ENCODE measurements at regions not wholly inside any gene's neighbourhood (a gene's known extent, or its start where the extent isn't known, plus 50 kb on each side); places are given as distances from the start of the nearest gene placed in this dataset.
"Not testable (repeated sequence)": the region's sequence is repeated elsewhere in the genome, so short reads cannot be mapped to it uniquely, and the experiment has no call there.

DNA sequence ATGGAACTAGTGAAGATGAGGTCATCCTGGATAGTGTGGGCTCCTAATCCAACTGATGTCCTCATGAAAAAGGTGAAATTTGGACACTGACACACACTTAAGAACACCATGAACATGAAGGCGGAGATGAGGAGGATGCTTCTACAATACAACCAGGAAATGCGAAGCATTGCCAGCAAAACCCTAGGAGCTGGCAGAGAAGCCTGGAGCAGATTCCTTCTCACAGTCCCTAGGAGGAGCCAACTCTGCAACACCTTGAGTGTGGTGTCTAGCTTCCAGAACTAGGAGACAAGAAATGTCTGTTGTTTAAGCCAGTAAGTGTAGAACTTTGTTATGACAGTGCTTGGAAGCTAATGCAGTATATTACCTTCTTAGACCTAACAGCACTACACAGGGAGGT is 191.9 kb upstream of the PWP1 start:
- DNase-seq (no peak), ATAC-seq (no peak)
- intact Hi-C loops (cut with DNase I, micrococcal nuclease) = no loop called here

DNA sequence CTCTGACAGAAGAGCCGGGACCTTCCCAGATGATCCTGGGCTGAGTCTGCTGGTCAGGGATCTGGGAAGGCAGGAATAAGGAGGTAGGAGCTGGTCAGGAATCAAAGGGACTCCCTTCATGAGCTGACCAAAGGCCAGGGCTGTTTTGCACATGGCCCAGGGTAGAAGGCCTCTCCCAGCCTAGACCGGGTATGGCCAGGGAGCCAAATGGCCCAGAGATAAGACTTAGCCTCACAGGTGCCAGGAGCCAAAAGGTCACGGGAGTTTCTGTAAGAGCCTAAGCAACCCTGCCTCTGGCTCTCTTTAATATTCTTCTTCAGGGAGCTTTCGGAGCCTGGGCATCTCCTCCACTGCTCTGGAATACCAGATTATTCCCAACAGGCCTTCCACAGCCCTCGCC is 191.3 kb upstream of the PWP1 start:
- intact Hi-C loops (cut with DNase I, micrococcal nuclease) = no loop called here
- no peak for ATAC-seq
- no peak for DNase-seq

- DNase-seq (no peak), ATAC-seq (no peak)
- intact Hi-C loops (cut with DNase I, micrococcal nuclease) = no loop called here
Measured at GRCh38 chr12:107495604-107496003, 190.0 kb upstream of the PWP1 start.

- DNase-seq = no peak
- intact Hi-C loops (cut with DNase I, micrococcal nuclease) = no loop called here
- ATAC-seq = no peak
Measured at GRCh38 chr12:107497231-107497630, 188.4 kb upstream of the PWP1 start.

DNA sequence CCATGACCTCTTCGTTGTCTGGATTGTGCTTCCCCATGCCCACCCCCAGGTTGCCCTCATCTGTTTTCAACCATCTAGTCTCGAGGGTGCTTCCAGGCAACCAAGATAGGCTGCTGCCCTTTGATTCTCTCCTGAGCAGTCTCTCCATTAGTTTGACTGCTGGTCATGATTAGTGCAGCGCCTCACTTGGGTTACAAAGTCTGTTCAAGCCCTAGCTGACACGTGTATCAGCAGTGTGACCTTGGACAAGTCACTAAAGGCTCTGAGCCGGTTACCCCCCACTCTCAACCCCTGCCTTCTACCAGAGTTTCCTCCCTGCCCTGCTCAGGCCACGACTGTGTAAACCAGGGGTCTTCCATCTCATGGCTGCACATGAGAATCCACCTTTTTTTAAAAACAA is 185.3 kb upstream of the PWP1 start:
- intact Hi-C loops (cut with DNase I, micrococcal nuclease) = no loop called here
- ATAC-seq = no peak
- DNase-seq = no peak

- DNase-seq = no peak
- intact Hi-C loops (cut with DNase I, micrococcal nuclease) = no loop called here
Measured at GRCh38 chr12:107501681-107502080, 183.9 kb upstream of the PWP1 start.

GRCh38 chr12:107503129-107503855 is 182.3 kb upstream of the PWP1 start:
- intact Hi-C loops (cut with DNase I, micrococcal nuclease) = no loop called here
- DNase-seq (no peak), ATAC-seq (no peak)

More at GRCh38 chr12:107501681-107502080, 183.9 kb upstream of the PWP1 start:
- no peak for ATAC-seq

DNA sequence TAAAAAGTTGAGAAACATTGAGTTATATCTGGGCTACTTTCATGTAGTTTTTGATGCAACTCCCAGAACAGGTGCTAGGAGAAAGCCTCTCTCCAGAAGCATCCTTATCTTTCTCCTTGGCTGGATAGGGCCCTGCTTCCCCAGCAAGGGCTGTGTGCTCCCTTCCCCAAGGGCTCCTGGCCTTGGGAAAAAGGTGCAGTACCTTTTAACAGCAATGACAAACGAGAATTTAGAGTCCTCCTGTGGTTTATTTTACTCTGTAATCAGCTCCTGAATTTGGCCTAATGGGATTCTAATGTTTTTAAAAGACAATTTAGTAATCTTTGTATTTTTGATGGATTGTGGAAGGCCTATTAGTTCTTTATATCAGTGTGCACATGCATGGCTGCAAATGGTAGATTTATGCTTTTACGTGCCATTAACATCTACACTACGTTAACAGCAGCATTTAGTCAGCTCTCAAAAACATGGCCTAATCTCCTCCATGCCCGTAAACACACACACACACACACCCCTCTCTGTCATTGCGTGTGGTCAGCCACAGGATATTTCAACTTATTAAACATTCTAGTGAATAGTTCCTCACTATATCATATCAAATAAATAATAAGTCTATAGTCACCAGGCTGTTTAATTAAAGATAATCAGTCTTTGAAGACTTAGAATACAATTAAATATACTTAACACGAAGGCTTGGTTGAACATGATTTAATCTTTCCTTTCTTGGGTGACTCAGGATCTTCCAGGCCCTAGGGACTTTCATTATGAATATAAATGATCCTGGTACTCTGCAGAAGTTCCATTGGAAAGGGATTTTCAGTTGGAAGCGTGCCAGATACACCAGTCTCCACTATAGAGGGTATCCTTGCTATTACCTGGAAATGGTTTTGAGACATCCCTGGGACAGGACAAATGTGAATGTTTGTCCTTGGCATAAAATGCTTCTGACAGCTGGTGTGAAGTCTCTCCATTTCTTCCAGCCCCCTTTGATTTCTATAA is 181.4 kb upstream of the PWP1 start:
- no peak for DNase-seq
- intact Hi-C loops (cut with DNase I, micrococcal nuclease) = no loop called here
- no peak for ATAC-seq

GRCh38 chr12:107509421-107509820 is 176.2 kb upstream of the PWP1 start:
- DNase-seq (no peak), ATAC-seq (no peak)
- intact Hi-C loops (cut with DNase I, micrococcal nuclease) = no loop called here

GRCh38 chr12:107510211-107510610 is 175.4 kb upstream of the PWP1 start:
- ATAC-seq (no peak), DNase-seq (no peak)
- intact Hi-C loops (cut with DNase I, micrococcal nuclease) = no loop called here

- ATAC-seq = no peak
- no peak for DNase-seq
- intact Hi-C loops (cut with DNase I, micrococcal nuclease) = no loop called here
Measured at GRCh38 chr12:107511292-107511691, 174.3 kb upstream of the PWP1 start.

DNA sequence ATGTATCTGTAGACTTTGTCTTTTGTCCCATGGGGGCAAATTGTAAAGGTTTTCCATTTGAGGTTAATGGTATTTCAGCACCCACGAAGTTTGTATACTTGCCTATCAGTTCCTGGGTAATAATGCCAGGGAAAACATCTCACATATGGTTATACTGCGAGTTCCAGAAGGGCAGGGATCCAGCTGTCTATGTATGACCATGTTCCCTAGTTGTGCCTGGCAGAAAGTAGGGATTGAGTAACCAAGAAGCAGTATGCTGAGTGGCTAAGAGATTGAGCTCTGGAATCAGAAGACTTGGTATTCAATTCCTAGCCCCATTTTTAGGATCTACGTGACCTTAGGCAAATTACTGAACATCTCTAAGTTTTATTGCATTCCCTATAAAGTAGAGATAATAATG is 173.2 kb upstream of the PWP1 start:
- intact Hi-C loops (cut with DNase I, micrococcal nuclease) = no loop called here
- ATAC-seq = no peak
- no peak for DNase-seq

GRCh38 chr12:107513184-107513583 is 172.4 kb upstream of the PWP1 start:
- intact Hi-C loops (cut with DNase I, micrococcal nuclease) = no loop called here
- ATAC-seq (no peak), DNase-seq (no peak)

DNA sequence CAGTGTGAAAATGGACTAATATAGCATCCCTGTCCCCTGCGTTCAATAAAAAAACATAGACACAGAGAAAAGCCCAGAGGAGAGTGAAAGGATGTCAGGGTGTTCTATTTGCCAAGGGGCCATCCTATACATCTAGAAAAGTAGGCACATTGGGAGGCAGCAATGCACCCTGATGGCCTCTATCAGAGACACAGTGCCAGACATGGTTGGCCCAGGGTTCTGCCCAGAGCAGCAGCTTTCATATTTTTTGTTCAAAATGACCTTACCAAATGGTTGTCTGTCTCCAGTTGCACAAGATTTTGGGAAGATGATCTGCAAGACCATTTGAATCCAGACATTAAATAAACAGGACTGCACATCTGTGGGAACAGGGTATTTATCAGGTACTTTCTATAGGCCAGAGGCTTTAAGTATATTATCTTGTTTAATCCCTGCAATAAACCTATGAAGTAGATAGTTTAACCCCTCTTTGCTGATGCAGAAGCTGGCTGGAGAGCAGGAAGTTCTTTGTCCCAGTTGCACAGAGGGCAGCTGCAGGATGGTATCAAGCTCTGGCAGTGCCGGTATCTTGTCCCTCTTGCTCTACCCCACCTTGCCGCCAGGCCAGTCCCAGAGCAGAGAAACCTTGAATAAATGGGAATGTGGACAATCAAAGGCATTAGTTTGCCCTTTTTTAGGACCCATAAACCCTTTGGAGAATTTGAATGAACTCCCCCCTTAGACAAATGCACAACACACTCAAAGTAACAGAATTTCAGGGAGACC is 171.8 kb upstream of the PWP1 start:
- intact Hi-C loops (cut with DNase I, micrococcal nuclease) = no loop called here
- DNase-seq (no peak), ATAC-seq (no peak)

DNA sequence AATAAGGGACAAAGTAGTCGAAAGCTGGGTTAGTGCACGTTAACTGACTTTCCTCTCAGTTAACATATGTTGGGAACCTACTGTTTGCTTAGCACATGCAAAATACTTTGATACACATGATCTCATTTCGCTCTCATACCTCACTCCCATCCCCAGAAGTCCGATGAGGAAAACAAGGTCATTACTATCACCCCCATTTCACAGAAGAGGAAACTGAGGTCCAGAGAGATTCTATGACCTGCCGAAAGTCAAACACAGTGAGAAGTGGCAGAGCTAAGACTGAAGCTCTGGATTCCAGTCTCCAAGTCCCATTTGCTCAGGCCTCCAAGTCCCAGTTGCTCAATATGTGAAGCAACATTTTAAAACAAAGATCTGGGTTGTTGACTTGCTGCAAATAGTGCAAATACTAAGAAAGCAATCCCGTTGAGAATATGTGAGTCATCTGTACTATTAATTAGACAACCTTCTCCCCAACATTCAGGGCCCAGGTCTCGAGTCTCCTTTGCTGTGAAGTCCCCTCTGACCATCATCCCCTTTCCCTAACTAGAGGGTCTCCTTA is 170.6 kb upstream of the PWP1 start:
- intact Hi-C loops (cut with DNase I, micrococcal nuclease) = no loop called here
- DNase-seq (no peak), ATAC-seq (no peak)

DNA sequence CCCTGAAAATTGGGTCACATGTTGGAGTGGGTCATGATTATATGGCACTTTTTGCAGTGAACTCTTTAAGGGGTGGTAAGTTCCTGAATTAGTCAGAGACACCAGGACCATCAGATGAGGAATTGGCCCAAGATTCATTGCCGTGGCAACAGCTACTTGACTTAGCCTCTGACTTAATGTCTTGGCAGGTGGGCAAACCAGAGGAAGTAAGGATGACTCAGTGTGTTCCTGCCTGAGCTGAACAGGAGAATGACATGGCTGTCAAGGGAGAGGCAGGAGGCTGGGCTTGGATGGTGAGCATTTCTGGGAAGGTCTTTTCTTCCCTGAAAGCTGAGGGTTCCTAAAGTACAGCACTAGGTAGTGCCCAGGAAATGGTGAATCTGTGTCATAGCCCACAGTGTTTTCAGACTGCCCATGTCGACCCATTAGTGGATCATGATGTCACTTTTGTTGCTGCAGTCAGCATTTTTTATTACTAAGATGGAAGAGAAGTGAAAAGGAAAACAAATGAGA is 170.1 kb upstream of the PWP1 start:
- ATAC-seq (no peak), DNase-seq (no peak)
- intact Hi-C loops (cut with DNase I, micrococcal nuclease) = no loop called here

DNA sequence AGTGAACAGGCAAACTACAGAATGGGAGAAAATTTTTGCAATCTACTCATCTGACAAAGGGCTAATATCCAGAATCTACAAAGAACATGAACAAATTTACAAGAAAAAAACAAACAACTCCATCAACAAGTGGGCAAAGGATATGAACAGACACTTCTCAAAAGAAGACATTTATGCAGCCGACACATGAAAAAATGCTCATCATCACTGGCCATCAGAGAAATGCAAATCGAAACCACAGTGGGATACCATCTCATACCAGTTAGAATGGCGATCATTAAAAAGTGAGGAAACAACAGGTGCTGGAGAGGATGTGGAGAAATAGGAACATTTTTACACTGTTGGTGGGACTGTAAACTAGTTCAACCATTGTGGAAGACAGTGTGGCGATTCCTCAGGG is 167.8 kb upstream of the PWP1 start:
- DNase-seq; ATAC-seq; intact Hi-C loops (cut with DNase I, micrococcal nuclease): not testable (repeated sequence)

- DNase-seq = no peak
- intact Hi-C loops (cut with DNase I, micrococcal nuclease) = no loop called here
- no peak for ATAC-seq
Measured at GRCh38 chr12:107518868-107519267, 166.7 kb upstream of the PWP1 start.
